LNCAP (cell line): ENCODE measurements at regions not wholly inside any gene's neighbourhood (a gene's known extent, or its start where the extent isn't known, plus 50 kb on each side); places are given as distances from the start of the nearest gene placed in this dataset.

Experiments used
- TF ChIP-seq, protein P1 (sequence below): fragments of 450-650 bp; IDR thresholded peaks from 2 replicates; pipeline ENCODE4 v1.5.1; 2017; ENCODE audit warnings: mild to moderate bottlenecking

DNA sequence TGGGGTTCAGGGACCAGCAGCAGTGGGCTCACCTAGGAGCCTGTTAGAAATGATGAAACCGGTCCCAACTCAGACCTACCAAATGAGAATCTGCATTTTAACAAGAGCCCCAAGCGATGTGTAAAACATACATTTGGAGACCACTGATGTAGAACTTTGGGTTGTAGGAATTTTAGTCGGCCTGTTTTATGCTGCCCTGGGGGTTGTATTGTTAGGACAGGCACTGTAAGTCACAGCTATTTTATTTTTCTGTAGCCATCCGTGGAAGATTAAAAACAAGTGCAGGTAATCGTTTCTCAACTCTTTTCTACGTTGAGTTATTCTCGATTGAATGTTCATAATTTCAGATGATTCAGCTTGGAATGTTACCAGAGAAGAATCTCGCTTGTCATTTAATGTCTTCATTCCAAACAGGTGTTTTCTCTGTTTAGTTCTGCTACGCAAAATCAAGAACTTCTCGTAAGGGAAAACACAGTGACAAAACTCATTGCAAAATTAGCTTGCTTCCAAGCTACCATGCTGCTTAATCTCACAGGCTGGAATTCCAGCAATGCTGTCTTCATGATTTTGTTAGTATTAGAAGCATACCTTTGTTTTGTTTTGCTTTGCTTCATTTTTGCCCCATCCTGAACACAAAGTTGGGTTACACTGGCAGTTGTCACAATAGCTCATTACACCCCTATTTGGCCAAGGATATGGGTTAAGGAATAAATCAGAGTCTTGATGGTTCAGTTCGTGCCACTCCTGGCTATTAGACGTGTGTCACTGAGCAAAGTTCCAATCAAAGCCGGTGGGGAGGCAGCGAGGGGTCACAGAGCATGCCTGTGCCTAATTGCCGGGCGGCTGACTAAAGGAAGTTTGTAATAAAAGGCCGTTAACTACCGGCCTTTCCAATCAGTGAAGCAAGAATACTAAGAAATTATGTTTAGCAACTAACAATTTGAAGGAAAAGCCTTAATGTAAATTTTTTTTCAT lies 676.9 kb downstream of the GATA3 start:
- TF ChIP-seq, protein P1, sequence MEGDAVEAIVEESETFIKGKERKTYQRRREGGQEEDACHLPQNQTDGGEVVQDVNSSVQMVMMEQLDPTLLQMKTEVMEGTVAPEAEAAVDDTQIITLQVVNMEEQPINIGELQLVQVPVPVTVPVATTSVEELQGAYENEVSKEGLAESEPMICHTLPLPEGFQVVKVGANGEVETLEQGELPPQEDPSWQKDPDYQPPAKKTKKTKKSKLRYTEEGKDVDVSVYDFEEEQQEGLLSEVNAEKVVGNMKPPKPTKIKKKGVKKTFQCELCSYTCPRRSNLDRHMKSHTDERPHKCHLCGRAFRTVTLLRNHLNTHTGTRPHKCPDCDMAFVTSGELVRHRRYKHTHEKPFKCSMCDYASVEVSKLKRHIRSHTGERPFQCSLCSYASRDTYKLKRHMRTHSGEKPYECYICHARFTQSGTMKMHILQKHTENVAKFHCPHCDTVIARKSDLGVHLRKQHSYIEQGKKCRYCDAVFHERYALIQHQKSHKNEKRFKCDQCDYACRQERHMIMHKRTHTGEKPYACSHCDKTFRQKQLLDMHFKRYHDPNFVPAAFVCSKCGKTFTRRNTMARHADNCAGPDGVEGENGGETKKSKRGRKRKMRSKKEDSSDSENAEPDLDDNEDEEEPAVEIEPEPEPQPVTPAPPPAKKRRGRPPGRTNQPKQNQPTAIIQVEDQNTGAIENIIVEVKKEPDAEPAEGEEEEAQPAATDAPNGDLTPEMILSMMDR: no peak

DNA sequence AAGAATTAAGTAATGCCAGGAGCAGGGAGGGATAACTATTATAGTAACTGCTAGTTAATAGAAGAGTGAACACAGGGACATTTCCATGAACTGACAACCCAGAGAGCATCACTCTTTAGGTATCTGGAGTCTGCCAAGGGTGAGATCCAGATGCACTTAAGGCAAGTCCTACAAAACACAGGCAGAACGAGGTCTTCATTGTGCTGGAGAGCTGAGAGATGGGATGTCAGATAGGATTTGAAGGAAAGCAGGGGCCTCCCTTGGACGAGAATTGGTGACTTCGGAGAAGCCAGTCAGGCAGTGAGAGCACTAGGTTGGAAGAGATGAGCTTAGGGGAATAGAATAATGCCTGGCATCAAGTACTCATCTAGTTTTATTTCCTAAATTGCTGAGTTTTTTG lies 684.5 kb downstream of the GATA3 start:
- TF ChIP-seq, protein P1: no peak

DNA sequence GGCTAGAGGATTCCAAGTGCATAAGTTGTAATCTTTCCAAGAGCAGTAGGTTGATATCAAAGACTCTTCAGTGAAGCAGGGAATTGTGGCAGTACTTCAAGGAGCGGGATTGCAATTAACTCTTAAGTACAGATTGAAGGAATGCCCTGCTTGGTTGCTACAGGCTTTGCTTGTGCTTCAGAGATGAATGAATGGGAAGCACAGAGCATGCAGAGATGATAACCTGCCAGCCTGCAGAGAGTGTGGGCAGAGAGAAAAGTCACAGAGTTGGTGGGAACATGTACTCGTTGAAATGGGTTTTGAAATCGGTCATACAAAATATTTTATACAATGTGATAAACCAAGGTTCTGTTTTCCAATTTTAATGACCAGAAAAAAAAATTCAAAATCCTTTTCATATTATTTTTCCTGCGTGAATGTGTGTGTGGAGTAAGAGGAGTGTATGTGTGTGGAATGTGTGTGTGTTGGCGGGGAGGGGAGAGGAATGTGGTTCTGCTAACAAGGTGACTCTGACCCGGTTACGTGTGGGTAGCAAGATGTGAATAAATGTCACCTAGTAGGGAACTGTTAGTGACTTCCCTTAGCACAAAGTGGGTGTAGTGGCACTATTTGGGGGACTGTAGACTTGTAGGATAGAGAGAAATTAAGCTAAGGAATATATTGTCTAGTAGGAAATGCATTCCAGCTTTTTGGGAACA lies 697.8 kb downstream of the GATA3 start:
- TF ChIP-seq, protein P1: no peak

DNA sequence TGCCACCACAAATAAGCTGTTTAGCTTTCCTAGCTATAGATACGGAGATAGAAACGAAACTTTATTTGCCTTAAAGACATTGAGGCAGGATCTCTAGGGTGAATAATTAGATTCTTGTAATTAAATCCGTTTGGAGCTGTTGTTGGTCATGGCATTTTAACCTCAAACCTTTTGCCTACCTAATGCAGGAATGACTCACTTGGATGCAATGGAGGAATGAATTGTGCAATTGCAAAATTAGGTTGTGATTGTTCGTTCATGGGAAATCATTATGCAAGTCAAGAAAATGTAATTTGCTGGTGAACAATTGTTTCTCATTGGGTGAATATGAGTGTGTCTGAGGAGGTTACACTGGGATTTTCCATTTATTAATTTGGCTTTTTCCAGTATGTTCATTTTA lies 703.5 kb downstream of the GATA3 start:
- TF ChIP-seq, protein P1: no peak

DNA sequence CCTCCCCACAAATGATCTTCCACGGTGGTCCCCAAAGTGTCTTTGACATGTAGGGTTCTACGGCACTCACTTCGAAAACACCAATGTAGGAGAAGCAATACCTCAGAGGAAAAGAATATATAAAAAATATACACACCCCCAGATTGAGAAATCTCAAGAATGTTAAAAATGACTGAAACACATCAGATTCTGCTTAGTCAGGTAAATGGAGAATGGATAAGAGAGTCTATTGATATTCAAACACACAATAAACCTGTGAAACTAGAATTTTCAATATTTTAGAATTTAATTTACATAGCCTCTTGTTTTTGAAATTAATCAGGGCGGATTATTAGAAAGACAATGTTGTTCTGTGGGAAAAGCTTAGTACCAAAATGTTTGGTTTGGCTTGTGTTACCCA lies 712.4 kb downstream of the GATA3 start:
- TF ChIP-seq, protein P1: no peak

DNA sequence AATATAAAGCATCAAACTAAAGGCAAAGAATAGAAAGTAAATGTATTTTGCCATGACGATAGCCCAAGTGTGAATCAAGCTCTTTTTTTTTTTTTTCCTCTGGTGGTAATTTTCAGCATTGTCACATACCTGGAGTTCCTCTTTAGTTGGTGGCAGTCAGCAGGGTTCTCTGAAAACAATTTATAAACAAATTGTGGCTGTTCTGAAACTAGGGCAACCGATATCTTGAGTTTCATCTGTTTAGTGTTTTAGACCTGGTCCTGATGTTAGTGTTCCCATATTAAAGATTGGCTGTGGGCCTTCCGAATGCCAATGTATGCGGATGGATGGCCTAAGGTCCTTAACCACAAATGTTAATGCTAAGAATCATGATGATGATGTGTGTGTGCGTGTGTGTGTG lies 713.1 kb downstream of the GATA3 start:
- TF ChIP-seq, protein P1: no peak

DNA sequence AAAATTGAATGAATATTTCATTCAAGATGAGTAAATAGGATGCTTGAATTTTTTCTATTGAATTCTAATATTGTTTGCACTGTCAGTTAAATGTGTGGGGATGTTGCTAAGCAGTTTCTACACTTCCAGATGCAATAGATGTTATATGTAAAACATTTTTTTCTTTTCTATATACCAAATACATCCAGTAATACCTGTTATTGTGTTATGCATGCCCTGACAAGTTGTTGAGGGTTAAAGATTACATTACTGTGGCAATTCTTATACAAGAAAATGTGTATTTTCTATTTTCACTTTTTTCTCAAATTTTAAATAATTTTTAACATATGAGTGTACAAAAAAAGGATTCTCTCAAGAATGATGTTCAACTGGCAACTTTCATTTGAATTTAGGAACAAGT lies 713.9 kb downstream of the GATA3 start:
- TF ChIP-seq, protein P1: no peak
